ENCODE measurements at regions not wholly inside any gene's neighbourhood (a gene's known extent, or its start where the extent isn't known, plus 50 kb on each side); places are given as distances from the start of the nearest gene placed in this dataset.

DNA sequence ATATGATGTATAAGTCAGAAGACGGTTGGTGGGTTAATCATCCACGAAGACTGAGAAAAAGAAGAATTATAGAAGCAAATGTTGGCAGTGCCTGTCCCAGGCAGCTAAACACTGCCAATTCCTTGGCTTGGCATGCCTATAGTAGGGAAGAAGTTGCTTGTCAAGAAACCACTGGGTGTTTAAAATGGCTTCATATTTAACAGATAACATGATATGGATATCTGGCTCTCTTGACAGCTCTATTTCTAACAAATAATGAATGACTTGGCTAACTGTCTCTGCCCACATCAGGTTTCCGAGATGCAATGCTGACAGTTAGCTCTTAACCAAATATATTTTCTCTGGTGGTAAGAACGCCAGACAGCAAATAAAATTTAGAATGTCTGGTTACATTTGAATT lies 341.7 kb upstream of the KCNMB2 start:
- ChIA-PET POLR2A (no interaction called here), CTCF (no interaction called here)
- no peaks in the 10 kb centered on the region for H3K9me3 ChIP-seq (ENCODE audit: low read length)
- H3K27ac ChIP-seq (ENCODE audit: low read depth, low read length), result no peak overlapping the region
- peaks cover 0 to under 1% of the 10 kb centered on the region in 2 donors for H3K27me3 Mint-ChIP-seq
- DNase-seq, result no peak
- H3K27me3 ChIP-seq (ENCODE audit: insufficient read depth, low read length, poor library complexity, severe bottlenecking), result no peaks in the 10 kb centered on the region
- H3K4me3 Mint-ChIP-seq, result no peak overlapping the region
- H3K36me3 Mint-ChIP-seq, result no peaks in the 10 kb centered on the region
- no peaks in the 10 kb centered on the region for H3K36me3 ChIP-seq (ENCODE audit: insufficient read depth, low read length)
- H3K4me1 Mint-ChIP-seq, result peaks cover 3 to 5% (median 5%) of the 10 kb centered on the region in 3 donors
- no peak overlapping the region for H3K27ac Mint-ChIP-seq
- H3K4me3 ChIP-seq (ENCODE audit: low read length), result no peak overlapping the region
- H3K9me3 Mint-ChIP-seq, result no peaks in the 10 kb centered on the region
- H3K4me1 ChIP-seq (ENCODE audit: insufficient read depth, low read length), result no peaks in the 10 kb centered on the region

DNA sequence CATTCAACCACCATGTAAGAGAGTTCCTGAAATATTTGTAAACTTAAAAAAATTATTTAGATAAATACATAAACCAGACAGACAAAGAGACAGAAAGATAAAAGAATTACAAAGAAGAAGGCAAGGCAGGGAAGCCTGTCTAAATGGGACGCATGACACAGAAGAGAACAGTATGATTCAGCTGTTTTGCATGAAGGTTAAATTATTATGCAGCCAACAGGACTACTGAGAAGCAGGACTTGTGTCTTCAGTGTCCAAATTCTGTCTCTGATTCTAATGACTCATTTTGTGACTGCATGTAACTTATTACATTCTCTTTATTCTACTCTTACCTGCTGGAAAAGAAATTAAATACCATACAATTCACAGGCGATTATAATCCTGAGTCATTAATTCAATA lies 340.4 kb upstream of the KCNMB2 start:
- no peaks in the 10 kb centered on the region for H3K9me3 ChIP-seq (ENCODE audit: low read length)
- no peak overlapping the region for H3K4me3 Mint-ChIP-seq
- peaks cover 3 to 5% (median 5%) of the 10 kb centered on the region in 3 donors for H3K4me1 Mint-ChIP-seq
- no peaks in the 10 kb centered on the region for H3K4me1 ChIP-seq (ENCODE audit: insufficient read depth, low read length)
- no peak overlapping the region for H3K4me3 ChIP-seq (ENCODE audit: low read length)
- H3K9me3 Mint-ChIP-seq, result no peaks in the 10 kb centered on the region
- no peaks in the 10 kb centered on the region for H3K27me3 ChIP-seq (ENCODE audit: insufficient read depth, low read length, poor library complexity, severe bottlenecking)
- H3K27me3 Mint-ChIP-seq, result peaks cover 0 to 1% of the 10 kb centered on the region in 2 donors
- no peaks in the 10 kb centered on the region for H3K36me3 Mint-ChIP-seq
- ChIA-PET POLR2A (no interaction called here), CTCF (no interaction called here)
- no peaks in the 10 kb centered on the region for H3K36me3 ChIP-seq (ENCODE audit: insufficient read depth, low read length)
- no peak overlapping the region for H3K27ac ChIP-seq (ENCODE audit: low read depth, low read length)
- no peak for DNase-seq
- H3K27ac Mint-ChIP-seq, result no peak overlapping the region

DNA sequence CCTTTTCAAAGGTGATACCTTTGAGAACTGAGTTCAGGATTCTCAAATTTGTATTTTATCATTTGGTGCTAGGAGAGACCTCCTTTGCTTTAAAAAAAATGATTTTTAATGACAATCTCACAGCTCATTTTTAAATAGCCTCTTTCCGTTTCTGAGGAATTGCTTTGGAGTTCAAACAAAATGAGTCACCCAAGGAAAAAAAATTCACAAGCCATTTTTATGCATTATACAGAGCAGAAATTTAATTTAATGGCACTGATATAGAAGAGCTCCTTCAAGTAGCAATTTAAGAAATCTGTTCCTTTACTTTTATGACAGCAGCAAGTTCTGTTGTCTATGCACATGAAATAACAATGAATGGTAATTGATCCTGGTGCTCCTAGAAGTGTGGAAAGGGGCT lies 337.9 kb upstream of the KCNMB2 start:
- Histone ChIP-seq H3K27ac (ENCODE audit: low read depth, low read length) (no peak overlapping the region), H3K4me3 (ENCODE audit: low read length) (no peak overlapping the region), H3K9me3 (ENCODE audit: low read length) (no peaks in the 10 kb centered on the region), H3K4me1 (ENCODE audit: insufficient read depth, low read length) (no peaks in the 10 kb centered on the region), H3K27me3 (ENCODE audit: insufficient read depth, low read length, poor library complexity, severe bottlenecking) (no peaks in the 10 kb centered on the region), H3K36me3 (ENCODE audit: insufficient read depth, low read length) (no peaks in the 10 kb centered on the region)
- Mint-ChIP-seq H3K27ac (no peak overlapping the region), H3K36me3 (no peaks in the 10 kb centered on the region), H3K27me3 (peaks cover 0 to 1% of the 10 kb centered on the region in 2 donors), H3K4me1 (peaks cover 3 to 5% (median 5%) of the 10 kb centered on the region in 3 donors), H3K9me3 (no peaks in the 10 kb centered on the region), H3K4me3 (no peak overlapping the region)
- no peak for DNase-seq
- POLR2A ChIA-PET, result no interaction called here
- CTCF ChIA-PET, result no interaction called here

DNA sequence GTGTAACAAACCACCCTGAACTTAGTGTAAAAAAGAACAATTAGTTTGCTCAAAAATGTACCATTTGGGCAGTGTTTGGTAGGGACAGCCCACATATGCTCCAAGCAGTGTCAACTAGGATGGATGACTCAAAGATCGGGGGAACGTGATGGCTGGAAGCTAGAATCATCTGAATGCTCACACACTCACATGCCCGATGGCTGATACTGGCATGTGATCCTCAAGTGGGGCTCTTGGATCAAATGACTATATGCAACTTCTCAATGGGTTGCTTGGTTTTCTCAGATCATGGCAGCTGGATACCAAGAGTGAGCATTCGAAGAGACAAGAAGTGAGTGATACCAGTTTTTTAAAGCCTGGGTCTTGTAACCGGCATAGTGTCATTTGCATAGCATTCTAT lies 335.9 kb upstream of the KCNMB2 start:
- no peaks in the 10 kb centered on the region for H3K36me3 Mint-ChIP-seq

DNA sequence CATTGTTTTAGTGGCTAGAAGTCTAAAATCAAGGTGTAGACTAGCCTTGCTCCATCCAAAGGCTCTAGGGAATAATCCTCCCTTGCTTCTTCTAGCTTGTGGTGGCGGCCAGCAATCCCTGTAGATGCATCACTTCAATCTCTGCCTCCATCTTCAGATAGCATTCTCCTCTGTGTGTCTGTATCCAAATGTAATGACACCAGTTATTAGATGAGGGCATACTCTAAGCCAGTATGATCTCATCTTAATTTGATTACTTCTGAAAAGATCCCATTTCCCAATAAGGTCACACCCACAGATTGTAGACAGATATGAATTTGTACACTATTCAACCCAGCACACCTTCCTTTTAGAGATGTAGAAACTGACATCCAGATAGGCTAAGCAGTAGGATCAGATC lies 334.5 kb upstream of the KCNMB2 start:
- Mint-ChIP-seq H3K4me3 (no peak overlapping the region), H3K36me3 (no peaks in the 10 kb centered on the region), H3K27me3 (peaks cover 0 to 1% of the 10 kb centered on the region in 2 donors), H3K9me3 (no peaks in the 10 kb centered on the region), H3K4me1 (no peaks in the 10 kb centered on the region), H3K27ac (no peak overlapping the region)
- H3K27me3 ChIP-seq (ENCODE audit: insufficient read depth, low read length, poor library complexity, severe bottlenecking), result no peaks in the 10 kb centered on the region
- H3K4me3 ChIP-seq (ENCODE audit: low read length), result no peak overlapping the region
- H3K9me3 ChIP-seq (ENCODE audit: low read length), result no peaks in the 10 kb centered on the region
- H3K36me3 ChIP-seq (ENCODE audit: insufficient read depth, low read length), result no peaks in the 10 kb centered on the region
- POLR2A ChIA-PET, result no interaction called here
- DNase-seq, result no peak
- H3K4me1 ChIP-seq (ENCODE audit: insufficient read depth, low read length), result no peaks in the 10 kb centered on the region
- CTCF ChIA-PET, result no interaction called here
- H3K27ac ChIP-seq (ENCODE audit: low read depth, low read length), result no peak overlapping the region

More for the DNA sequence above, 335.9 kb upstream of the KCNMB2 start:
- Histone ChIP-seq H3K9me3 (ENCODE audit: low read length) (no peaks in the 10 kb centered on the region), H3K27me3 (ENCODE audit: insufficient read depth, low read length, poor library complexity, severe bottlenecking) (no peaks in the 10 kb centered on the region), H3K4me3 (ENCODE audit: low read length) (no peak overlapping the region), H3K4me1 (ENCODE audit: insufficient read depth, low read length) (no peaks in the 10 kb centered on the region), H3K36me3 (ENCODE audit: insufficient read depth, low read length) (no peaks in the 10 kb centered on the region), H3K27ac (ENCODE audit: low read depth, low read length) (no peak overlapping the region)
- DNase-seq, result no peak
- CTCF ChIA-PET, result no interaction called here
- Mint-ChIP-seq H3K4me3 (no peak overlapping the region), H3K4me1 (no peaks in the 10 kb centered on the region), H3K27me3 (peaks cover 0 to 1% of the 10 kb centered on the region in 2 donors), H3K27ac (no peak overlapping the region), H3K9me3 (no peaks in the 10 kb centered on the region)
- POLR2A ChIA-PET, result no interaction called here

DNA sequence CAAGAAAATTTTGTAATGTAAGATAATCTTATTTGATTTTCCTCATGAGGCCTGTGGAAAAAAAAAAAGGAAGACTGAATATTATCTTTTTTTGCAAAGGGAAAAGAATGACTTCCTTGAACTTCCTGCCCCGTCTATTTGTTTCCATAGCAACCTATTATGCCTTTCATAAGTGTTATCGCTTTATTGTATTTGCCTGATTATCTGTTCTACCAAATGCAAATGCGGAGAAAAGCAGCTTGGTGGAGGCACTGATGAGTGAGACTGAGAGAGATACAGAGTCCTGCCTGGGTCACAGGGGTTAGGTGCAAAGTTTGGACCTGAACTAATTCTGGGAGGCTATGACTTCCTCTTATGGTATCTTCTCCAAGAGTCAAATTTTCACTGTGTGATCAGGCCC lies 334.0 kb upstream of the KCNMB2 start:
- POLR2A ChIA-PET, result no interaction called here
- Mint-ChIP-seq H3K4me1 (no peaks in the 10 kb centered on the region), H3K9me3 (no peaks in the 10 kb centered on the region), H3K36me3 (no peaks in the 10 kb centered on the region), H3K27me3 (peaks cover 0 to 1% of the 10 kb centered on the region in 2 donors), H3K4me3 (no peak overlapping the region), H3K27ac (no peak overlapping the region)
- CTCF ChIA-PET, result no interaction called here
- Histone ChIP-seq H3K27me3 (ENCODE audit: insufficient read depth, low read length, poor library complexity, severe bottlenecking) (no peaks in the 10 kb centered on the region), H3K4me1 (ENCODE audit: insufficient read depth, low read length) (no peaks in the 10 kb centered on the region), H3K27ac (ENCODE audit: low read depth, low read length) (no peak overlapping the region), H3K9me3 (ENCODE audit: low read length) (no peaks in the 10 kb centered on the region), H3K36me3 (ENCODE audit: insufficient read depth, low read length) (no peaks in the 10 kb centered on the region), H3K4me3 (ENCODE audit: low read length) (no peak overlapping the region)
- DNase-seq, result no peak

DNA sequence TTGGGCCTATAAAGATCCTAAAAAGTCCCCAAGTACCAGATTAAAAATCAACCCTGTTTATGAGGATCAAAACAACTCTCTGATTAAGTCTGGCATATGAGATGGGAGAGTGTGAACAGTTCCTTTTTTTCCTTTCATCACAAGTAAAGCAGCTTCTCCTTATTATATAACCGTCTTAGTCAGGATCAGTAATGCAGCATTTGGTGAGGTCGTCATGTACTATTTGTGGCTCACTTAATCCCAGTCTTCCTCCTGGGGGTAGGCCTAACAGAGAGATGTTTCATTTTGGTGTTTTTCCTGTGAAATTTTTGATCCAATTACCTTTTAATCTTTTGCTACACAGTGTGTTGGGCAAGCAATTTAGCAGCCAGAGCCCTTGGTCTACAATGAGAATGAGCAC lies 333.1 kb upstream of the KCNMB2 start:
- H3K9me3 Mint-ChIP-seq, result no peaks in the 10 kb centered on the region
- H3K4me3 ChIP-seq (ENCODE audit: low read length), result no peak overlapping the region
- H3K4me3 Mint-ChIP-seq, result no peak overlapping the region
- no peaks in the 10 kb centered on the region for H3K4me1 Mint-ChIP-seq
- H3K27ac Mint-ChIP-seq, result no peak overlapping the region
- CTCF ChIA-PET, result no interaction called here
- H3K36me3 Mint-ChIP-seq, result no peaks in the 10 kb centered on the region
- no peak for DNase-seq
- POLR2A ChIA-PET, result no interaction called here
- no peaks in the 10 kb centered on the region for H3K36me3 ChIP-seq (ENCODE audit: insufficient read depth, low read length)
- no peak overlapping the region for H3K27ac ChIP-seq (ENCODE audit: low read depth, low read length)
- H3K4me1 ChIP-seq (ENCODE audit: insufficient read depth, low read length), result no peaks in the 10 kb centered on the region
- peaks cover 0 to 1% of the 10 kb centered on the region in 2 donors for H3K27me3 Mint-ChIP-seq
- H3K9me3 ChIP-seq (ENCODE audit: low read length), result no peaks in the 10 kb centered on the region
- H3K27me3 ChIP-seq (ENCODE audit: insufficient read depth, low read length, poor library complexity, severe bottlenecking), result no peaks in the 10 kb centered on the region

DNA sequence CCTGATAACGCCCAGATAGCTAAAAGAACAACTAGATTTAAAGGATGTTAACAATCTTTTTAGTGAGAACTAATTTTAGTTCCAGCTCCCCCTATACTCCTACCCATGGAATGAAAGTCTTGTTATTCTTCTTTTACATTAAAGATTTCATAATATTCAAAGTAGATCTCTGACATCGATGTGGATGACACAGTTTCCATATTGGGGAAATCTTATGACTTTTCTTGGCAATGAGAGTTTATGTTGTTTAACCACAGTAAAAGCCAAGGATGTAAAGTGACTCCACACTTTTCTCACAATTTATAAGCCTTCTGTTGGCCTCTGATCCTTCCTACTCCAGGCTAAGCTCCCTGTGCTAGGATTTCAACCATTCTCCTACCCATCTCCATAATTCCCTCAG lies 332.6 kb upstream of the KCNMB2 start:
- H3K4me3 ChIP-seq (ENCODE audit: low read length), result no peak overlapping the region
- DNase-seq, result no peak
- Mint-ChIP-seq H3K27me3 (peaks cover 0 to 2% of the 10 kb centered on the region in 2 donors), H3K4me1 (no peaks in the 10 kb centered on the region), H3K4me3 (no peak overlapping the region), H3K36me3 (no peaks in the 10 kb centered on the region), H3K9me3 (no peaks in the 10 kb centered on the region), H3K27ac (peak overlapping the region in 1 of 8 donors; percentile 78)
- H3K4me1 ChIP-seq (ENCODE audit: insufficient read depth, low read length), result no peaks in the 10 kb centered on the region
- CTCF ChIA-PET, result no interaction called here
- H3K27ac ChIP-seq (ENCODE audit: low read depth, low read length), result no peak overlapping the region
- no peaks in the 10 kb centered on the region for H3K36me3 ChIP-seq (ENCODE audit: insufficient read depth, low read length)
- H3K9me3 ChIP-seq (ENCODE audit: low read length), result no peaks in the 10 kb centered on the region
- POLR2A ChIA-PET, result no interaction called here
- H3K27me3 ChIP-seq (ENCODE audit: insufficient read depth, low read length, poor library complexity, severe bottlenecking), result no peaks in the 10 kb centered on the region

DNA sequence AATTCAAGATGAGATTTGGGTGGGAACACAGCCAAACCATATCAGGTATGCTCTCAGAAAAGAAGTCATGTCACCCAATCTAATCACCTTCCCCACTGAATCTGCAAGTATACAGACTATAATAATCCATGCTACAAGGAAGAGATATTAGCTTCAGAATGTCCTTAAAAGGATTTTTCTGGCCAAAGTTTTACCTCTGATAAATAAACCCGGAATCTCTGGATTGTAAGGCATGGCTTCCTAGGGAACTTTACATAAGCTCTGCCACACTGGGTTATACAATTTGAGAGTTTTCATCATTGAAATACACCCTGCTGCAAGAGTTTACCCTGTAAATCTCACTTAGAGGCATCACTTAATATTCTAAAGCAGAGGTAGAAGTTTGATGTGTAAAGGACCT lies 330.5 kb upstream of the KCNMB2 start:
- Mint-ChIP-seq H3K9me3 (no peaks in the 10 kb centered on the region), H3K4me1 (no peaks in the 10 kb centered on the region), H3K4me3 (no peak overlapping the region), H3K36me3 (no peaks in the 10 kb centered on the region), H3K27ac (peak overlapping the region in 1 of 8 donors; percentile 24), H3K27me3 (peaks cover 0 to 5% of the 10 kb centered on the region in 2 donors)
- Histone ChIP-seq H3K27me3 (ENCODE audit: insufficient read depth, low read length, poor library complexity, severe bottlenecking) (no peaks in the 10 kb centered on the region), H3K9me3 (ENCODE audit: low read length) (no peaks in the 10 kb centered on the region), H3K27ac (ENCODE audit: low read depth, low read length) (no peak overlapping the region), H3K4me3 (ENCODE audit: low read length) (no peak overlapping the region), H3K36me3 (ENCODE audit: insufficient read depth, low read length) (no peaks in the 10 kb centered on the region), H3K4me1 (ENCODE audit: insufficient read depth, low read length) (no peaks in the 10 kb centered on the region)
- ChIA-PET POLR2A (no interaction called here), CTCF (no interaction called here)
- no peak for DNase-seq

Measured in CD8-positive, alpha-beta memory T cell (primary cell).